HFFc6 (cell line): ENCODE measurements at regions not wholly inside any gene's neighbourhood (a gene's known extent, or its start where the extent isn't known, plus 50 kb on each side); places are given as distances from the start of the nearest gene placed in this dataset.

ENCODE experiments used
- DNase-seq: peaks from one replicate; pipeline ENCODE4 v3.0.0-alpha.2; 2018
- H3K27ac Mint-ChIP-seq: 2 replicates; pipeline ENCODE4 v1.8.0; 2020; ENCODE audit warnings: mild to moderate bottlenecking, mixed read lengths
- H3K27me3 Mint-ChIP-seq: 2 replicates; pipeline ENCODE4 v1.8.0; 2021; ENCODE audit warnings: mild to moderate bottlenecking, moderate library complexity, mixed read lengths; ENCODE audit not compliant: insufficient read depth
- H3K36me3 Mint-ChIP-seq: 2 replicates; pipeline ENCODE4 v1.8.0; 2021; ENCODE audit warnings: low read depth, mixed read lengths
- H3K4me1 Mint-ChIP-seq: 2 replicates; pipeline ENCODE4 v1.8.0; 2020; ENCODE audit warnings: low read depth, mixed read lengths
- H3K4me3 Mint-ChIP-seq: 2 replicates; pipeline ENCODE4 v1.8.0; 2020; ENCODE audit warnings: mild to moderate bottlenecking, moderate library complexity, mixed read lengths
- H3K9me3 Mint-ChIP-seq: 2 replicates; pipeline ENCODE4 v1.8.0; 2020; ENCODE audit warnings: mild to moderate bottlenecking, mixed read lengths
- TF ChIP-seq, protein P1 (sequence below): fragments of 200-600 bp; sonication (generic); IDR thresholded peaks from 2 replicates; pipeline ENCODE4 v1.5.0; 2021; ENCODE audit warnings: antibody characterized with exemption, mild to moderate bottlenecking

DNA sequence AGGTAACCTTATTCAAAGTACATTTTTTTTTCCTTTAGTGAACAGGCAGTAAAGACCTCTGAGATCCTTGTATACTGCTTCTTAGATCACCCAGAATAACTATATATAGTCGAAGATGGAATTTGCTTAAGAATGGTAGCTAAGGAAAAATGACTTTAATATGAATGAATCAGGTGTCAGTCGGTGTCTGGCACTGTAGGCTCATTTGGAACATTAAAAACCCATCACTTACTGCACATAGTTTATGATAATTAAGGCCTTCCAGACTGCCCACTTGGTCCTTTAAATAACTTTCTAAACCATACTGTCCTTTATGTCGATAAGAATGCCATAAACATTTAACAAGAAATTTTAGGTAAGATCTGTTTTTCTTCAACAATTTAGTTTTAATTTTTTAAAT, 981.8 kb downstream of the ROBO2 start:
- DNase-seq = no peak
- Mint-ChIP-seq H3K9me3 (no peaks in the 10 kb centered on the region), H3K4me1 (no peaks in the 10 kb centered on the region), H3K4me3 (no peak overlapping the region), H3K27me3 (peaks cover 2% of the 10 kb centered on the region; the same call in 1 of the 2 replicates), H3K36me3 (no peaks in the 10 kb centered on the region), H3K27ac (no peak overlapping the region)
- TF ChIP-seq, protein P1, sequence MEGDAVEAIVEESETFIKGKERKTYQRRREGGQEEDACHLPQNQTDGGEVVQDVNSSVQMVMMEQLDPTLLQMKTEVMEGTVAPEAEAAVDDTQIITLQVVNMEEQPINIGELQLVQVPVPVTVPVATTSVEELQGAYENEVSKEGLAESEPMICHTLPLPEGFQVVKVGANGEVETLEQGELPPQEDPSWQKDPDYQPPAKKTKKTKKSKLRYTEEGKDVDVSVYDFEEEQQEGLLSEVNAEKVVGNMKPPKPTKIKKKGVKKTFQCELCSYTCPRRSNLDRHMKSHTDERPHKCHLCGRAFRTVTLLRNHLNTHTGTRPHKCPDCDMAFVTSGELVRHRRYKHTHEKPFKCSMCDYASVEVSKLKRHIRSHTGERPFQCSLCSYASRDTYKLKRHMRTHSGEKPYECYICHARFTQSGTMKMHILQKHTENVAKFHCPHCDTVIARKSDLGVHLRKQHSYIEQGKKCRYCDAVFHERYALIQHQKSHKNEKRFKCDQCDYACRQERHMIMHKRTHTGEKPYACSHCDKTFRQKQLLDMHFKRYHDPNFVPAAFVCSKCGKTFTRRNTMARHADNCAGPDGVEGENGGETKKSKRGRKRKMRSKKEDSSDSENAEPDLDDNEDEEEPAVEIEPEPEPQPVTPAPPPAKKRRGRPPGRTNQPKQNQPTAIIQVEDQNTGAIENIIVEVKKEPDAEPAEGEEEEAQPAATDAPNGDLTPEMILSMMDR = no peak

DNA sequence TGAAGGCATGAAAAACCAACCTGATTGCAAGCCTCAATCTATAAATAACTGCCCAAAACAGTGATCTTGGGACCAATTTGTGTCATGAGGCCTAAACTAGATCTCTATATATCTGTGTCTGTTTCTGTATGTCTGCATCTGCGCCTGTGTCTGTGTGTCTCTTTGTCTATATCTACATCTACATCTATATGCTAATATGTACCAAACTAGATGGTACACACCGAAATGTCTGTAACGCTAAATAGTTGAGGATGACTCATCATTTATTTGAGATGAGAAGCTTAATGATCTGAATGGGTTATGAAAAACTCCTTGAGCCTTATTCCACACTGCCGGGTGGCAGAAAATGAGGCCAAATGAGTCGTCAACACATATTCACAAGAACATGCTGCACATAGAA, 982.3 kb downstream of the ROBO2 start:
- Mint-ChIP-seq H3K4me3 (no peak overlapping the region), H3K4me1 (no peaks in the 10 kb centered on the region), H3K36me3 (no peaks in the 10 kb centered on the region), H3K27me3 (peaks cover 2% of the 10 kb centered on the region; the same call in 1 of the 2 replicates), H3K27ac (no peak overlapping the region), H3K9me3 (no peaks in the 10 kb centered on the region)
- DNase-seq = no peak
- TF ChIP-seq, protein P1 = no peak

DNA sequence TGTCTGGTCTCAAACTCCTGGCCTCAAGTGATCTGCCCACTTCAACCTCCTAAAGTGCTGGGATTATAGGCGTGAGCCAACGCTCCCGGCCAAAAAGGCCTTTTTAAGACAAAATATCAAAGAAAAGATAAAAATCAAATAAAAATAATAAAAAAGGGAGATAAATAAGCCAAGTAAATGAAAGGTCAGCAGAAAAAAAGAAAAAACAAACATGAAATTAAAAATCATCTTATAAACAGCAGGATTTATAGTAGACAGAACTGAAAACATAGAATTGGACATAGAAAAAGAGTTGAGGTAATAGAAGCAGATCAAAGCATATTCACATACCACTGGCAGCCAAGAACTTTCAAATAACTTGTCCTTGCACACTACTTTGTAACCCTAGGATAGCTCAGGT, 983.4 kb downstream of the ROBO2 start:
- H3K27ac Mint-ChIP-seq = no peak overlapping the region
- TF ChIP-seq, protein P1 = no peak
- no peaks in the 10 kb centered on the region for H3K4me1 Mint-ChIP-seq
- no peaks in the 10 kb centered on the region for H3K36me3 Mint-ChIP-seq
- DNase-seq = no peak
- peaks cover 2% of the 10 kb centered on the region; the same call in 1 of the 2 replicates for H3K27me3 Mint-ChIP-seq
- no peaks in the 10 kb centered on the region for H3K9me3 Mint-ChIP-seq
- no peak overlapping the region for H3K4me3 Mint-ChIP-seq

DNA sequence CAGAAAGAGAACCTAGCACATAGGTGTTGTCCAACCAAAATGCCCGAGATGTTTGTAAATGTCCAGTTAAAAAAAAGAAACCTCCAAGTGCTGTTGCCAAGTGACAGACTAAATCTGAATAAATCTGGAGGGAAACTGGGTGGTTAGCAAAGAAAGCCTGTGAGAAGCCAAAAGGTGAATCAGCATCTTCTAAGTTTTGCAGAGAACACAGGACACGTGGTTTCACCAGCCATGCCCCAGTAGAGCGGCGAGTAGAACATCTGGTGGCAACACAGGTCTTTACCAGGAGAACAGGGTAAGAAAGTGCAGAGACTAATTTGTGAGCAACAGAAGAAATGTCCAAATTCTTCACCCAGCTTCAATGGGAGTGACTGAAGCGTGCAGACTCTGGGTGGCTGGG, 986.0 kb downstream of the ROBO2 start:
- Mint-ChIP-seq H3K9me3 (no peaks in the 10 kb centered on the region), H3K36me3 (no peaks in the 10 kb centered on the region), H3K27me3 (peaks cover 2% of the 10 kb centered on the region; the same call in 1 of the 2 replicates), H3K4me3 (no peak overlapping the region), H3K27ac (no peak overlapping the region), H3K4me1 (no peaks in the 10 kb centered on the region)
- no peak for DNase-seq
- TF ChIP-seq, protein P1 = no peak

DNA sequence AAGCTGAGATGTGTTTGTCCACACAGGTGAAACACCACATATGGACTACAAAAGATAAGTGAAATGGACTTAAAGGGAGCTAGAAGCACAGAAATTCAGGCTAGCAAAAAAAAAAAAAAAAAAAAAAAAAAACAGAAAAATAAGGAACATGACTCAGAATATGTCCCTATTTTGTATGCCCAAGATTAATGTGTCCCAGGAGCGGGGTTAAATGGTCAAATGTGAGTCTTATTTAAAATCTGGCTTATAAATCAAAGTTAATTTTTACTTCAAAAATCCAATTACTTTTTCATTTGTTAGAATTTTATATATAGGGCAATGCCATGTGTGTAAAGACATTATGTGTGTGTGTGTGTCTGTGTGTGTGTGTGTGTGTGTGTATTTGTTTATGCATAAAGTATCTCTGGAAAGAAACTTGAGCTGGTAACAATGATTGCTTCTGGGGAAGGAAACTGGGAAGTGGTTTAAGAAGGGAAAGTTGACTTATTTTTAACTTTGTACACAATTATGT, 986.5 kb downstream of the ROBO2 start:
- Mint-ChIP-seq H3K9me3 (no peaks in the 10 kb centered on the region), H3K36me3 (no peaks in the 10 kb centered on the region), H3K27ac (no peak overlapping the region), H3K4me1 (no peaks in the 10 kb centered on the region), H3K27me3 (peaks cover 2% of the 10 kb centered on the region; the same call in 1 of the 2 replicates), H3K4me3 (no peak overlapping the region)
- TF ChIP-seq, protein P1 = no peak
- no peak for DNase-seq

DNA sequence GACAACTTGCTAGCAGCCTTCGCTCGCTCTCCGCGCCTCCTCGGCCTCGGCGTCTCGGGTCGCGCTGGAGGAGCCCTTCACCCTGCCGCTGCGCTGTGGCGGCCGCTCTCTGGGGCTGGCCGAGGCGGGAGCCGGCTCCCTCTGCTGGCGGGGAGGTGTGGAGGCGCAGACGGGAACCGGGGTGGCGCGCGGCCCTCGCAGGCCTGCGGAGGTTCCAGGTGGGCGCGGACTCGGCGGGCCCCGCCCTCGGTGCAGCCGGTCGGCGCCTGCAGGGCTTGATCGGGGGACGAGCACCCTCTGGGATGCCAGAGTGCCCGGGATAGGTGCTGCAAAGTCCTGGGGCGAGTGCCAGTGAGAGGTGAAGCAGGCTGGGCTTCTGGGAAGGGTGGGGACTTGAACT, 989.9 kb downstream of the ROBO2 start:
- TF ChIP-seq, protein P1 = no peak
- no peaks in the 10 kb centered on the region for H3K4me1 Mint-ChIP-seq
- no peak overlapping the region for H3K4me3 Mint-ChIP-seq
- no peak for DNase-seq
- no peaks in the 10 kb centered on the region; the same call in 1 of the 2 replicates for H3K9me3 Mint-ChIP-seq
- no peaks in the 10 kb centered on the region for H3K27me3 Mint-ChIP-seq
- H3K27ac Mint-ChIP-seq = no peak overlapping the region
- H3K36me3 Mint-ChIP-seq = no peaks in the 10 kb centered on the region
